Body of pancreas (tissue), 4 donors: ENCODE measurements at regions not wholly inside any gene's neighbourhood (a gene's known extent, or its start where the extent isn't known, plus 50 kb on each side); places are given as distances from the start of the nearest gene placed in this dataset.

Source experiments
- CTCF ChIP-seq, 7 experiments: fragments of 450-650 bp in 4 of 7; fragments of 200-600 bp in 3 of 7; sonication (generic) in 3 of 7; IDR thresholded peaks; one replicate each; pipeline ENCODE4 v1.5.1; 2016 to 2019; ENCODE audit warnings: antibody characterized with exemption in 7 of 7
- POLR2A ChIP-seq, 3 donors: fragments of 450-650 bp; IDR thresholded peaks; one replicate each; pipeline ENCODE4 v1.6.1; 2016; ENCODE audit warnings: antibody characterized with exemption in 3 of 3, mild to moderate bottlenecking in 2 of 3

- no peak for TF ChIP-seq POLR2A (IDR thresholded peaks at IDR 0.05)
- TF ChIP-seq CTCF (IDR thresholded peaks at IDR 0.05), result no peak
These were observed 186.9 kb upstream of the ADGRL4 start for GRCh38 chr1:79193211-79194079.
